ENCODE measurements at regions not wholly inside any gene's neighbourhood (a gene's known extent, or its start where the extent isn't known, plus 50 kb on each side); places are given as distances from the start of the nearest gene placed in this dataset. TPM values are rescaled to one million over a fixed set of nuclear protein-coding genes. Genes with fewer than 3 reads are reported as not detected.
"Not testable (repeated sequence)": the region's sequence is repeated elsewhere in the genome, so short reads cannot be mapped to it uniquely, and the experiment has no call there.

- DNase-seq (ENCODE audit: low read depth in 2 of 3, low spot score in 2 of 3), result not testable (repeated sequence)
Observed at GRCh38 chr7:4609576-4609975, 72.5 kb upstream of the FOXK1 start.

GRCh38 chr7:4610768-4611467 lies 71.2 kb upstream of the FOXK1 start:
- peak; percentile 49 to 84 (median 64) for DNase-seq (ENCODE audit: low read depth in 2 of 3, low spot score in 2 of 3)

DNA sequence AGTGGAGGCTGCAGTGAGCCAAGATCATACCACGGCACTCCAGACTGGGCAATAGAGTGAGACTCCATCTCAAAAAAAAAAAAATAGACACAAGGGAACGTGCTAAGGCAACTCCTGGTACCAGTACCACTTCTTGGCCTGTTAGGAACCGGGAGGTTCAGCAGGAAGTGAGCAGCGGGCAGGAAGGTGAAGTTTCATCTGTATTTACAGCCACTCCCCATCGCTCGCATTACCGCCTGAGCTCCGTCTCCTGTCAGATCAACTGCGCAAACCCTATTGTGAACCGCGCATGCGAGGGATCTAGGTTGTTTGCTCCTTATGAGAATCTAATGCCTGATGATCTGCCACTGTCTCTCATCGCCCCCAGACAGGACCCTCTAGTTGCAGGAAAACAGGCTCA lies 69.9 kb upstream of the FOXK1 start:
- DNase-seq (ENCODE audit: low read depth in 2 of 3, low spot score in 2 of 3), result no peak

GRCh38 chr7:4612939-4613841 lies 68.9 kb upstream of the FOXK1 start:
- DNase-seq (ENCODE audit: low read depth in 2 of 3, low spot score in 2 of 3), result peak in 2 of 3 donors; percentile 58 to 62

- no peak for DNase-seq (ENCODE audit: low read depth in 2 of 3, low spot score in 2 of 3)
Observed at GRCh38 chr7:4613846-4614548, 68.1 kb upstream of the FOXK1 start.

DNA sequence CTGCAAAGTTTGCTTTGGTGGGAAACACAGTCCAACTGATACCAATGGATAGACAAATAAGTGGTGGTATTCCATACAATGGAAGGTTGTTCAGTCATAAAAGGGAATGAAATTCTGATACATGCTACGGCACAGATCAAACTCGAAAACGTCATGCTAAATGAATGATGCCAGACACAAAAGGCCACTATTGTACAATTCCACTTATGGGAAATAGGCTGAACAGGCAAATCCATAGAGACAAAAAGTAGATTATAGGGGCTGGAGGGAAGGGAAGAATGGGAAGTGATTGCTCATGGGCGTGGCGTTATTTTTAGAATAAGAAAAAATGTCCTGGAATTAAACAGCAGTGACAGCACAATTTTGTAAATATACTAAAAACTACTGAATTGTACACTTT lies 66.0 kb upstream of the FOXK1 start:
- DNase-seq (ENCODE audit: low read depth in 2 of 3, low spot score in 2 of 3), result no peak

DNA sequence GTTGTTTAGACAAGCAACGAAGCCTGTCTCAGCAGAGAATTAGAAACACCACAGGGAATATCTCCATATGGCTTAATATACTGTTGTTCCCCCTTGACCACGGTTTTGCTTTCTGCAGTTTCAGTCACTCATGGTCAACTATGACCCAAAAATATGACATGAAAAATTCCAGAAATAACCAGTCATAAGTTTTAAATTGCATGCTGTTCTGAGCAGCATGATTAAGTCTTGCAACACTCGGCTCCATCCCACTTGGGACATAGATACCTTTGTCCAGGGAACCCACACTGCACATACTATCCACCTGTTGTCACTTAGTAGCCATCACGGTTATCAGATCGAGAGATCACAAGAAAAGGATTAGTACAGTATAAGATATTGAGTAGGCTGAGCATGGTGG lies 60.7 kb upstream of the FOXK1 start:
- DNase-seq (ENCODE audit: low read depth in 2 of 3, low spot score in 2 of 3), result no peak

GRCh38 chr7:4626318-4626845 lies 55.7 kb upstream of the FOXK1 start:
- no peak for DNase-seq (ENCODE audit: low read depth in 2 of 3, low spot score in 2 of 3)

DNA sequence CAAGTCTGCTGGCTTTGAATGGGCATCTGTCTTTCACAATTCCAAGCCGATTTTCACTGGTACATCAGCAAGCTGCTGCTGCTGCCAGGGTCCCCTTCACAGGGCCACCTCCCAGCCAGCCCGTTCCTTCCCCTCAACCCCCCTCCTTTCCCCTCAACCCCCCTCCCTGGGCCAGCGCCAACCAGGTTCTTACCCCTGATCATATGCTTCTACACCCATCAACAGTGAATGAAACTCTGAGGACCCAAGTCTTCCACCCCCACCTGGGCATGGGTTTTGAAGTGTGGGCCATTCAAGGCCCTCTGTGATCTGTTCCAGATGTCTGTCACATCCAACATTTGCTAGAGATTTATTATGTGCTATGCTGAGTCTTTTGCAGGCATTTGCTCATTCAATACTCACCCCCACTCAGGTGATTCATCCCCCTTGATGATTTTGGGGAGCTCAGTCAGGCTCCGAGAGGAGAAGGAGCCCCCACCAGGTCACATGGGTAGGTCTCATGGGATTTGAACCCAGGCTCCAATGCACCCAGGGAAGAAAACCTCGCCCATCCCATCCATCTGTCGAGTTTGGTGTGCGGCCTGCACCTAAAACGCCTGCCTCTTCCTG lies 52.7 kb upstream of the FOXK1 start:
- peak in 1 of 3 donors; percentile 36 for DNase-seq (ENCODE audit: low read depth in 2 of 3, low spot score in 2 of 3)

GRCh38 chr7:4631380-4632179 lies 50.5 kb upstream of the FOXK1 start:
- peak in 2 of 3 donors; percentile 62 to 74 for DNase-seq (ENCODE audit: low read depth in 2 of 3, low spot score in 2 of 3)

Small RNA genes in the stretch of these regions (small RNA-seq; reads per million reads assigned to genes)
- not detected for gene CYP3A54P
